ENCODE measurements at regions not wholly inside any gene's neighbourhood (a gene's known extent, or its start where the extent isn't known, plus 50 kb on each side); places are given as distances from the start of the nearest gene placed in this dataset.

- no peak for DNase-seq (ENCODE audit: low read depth)
These were observed 264.9 kb upstream of the FMN2 start for GRCh38 chr1:239826736-239827135.

- no peak for DNase-seq (ENCODE audit: low read depth)
These were observed 262.1 kb upstream of the FMN2 start for GRCh38 chr1:239829535-239829934.

- no peak for DNase-seq (ENCODE audit: low read depth)
These were observed 259.9 kb upstream of the FMN2 start for GRCh38 chr1:239831577-239832355.

DNA sequence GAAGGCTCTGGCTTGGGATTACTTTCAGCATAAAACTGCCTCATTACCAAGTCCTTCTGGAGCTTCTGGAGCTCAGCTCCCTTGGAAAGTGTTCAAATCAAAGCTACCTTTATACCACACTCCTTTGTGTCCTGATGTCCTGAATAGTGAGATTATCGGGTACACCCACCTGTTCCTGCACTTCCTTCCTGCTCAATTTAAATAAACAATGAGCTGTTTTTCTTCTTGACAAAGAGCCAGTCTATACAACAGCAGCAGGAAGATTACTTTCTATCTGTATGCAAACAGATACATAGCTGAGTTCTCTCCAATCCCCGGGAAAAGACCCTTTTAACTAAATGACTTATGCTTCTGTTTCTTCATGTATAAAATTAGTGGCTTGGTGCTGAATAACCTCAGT, 258.0 kb upstream of the FMN2 start:
- no peak for DNase-seq (ENCODE audit: low read depth)

DNA sequence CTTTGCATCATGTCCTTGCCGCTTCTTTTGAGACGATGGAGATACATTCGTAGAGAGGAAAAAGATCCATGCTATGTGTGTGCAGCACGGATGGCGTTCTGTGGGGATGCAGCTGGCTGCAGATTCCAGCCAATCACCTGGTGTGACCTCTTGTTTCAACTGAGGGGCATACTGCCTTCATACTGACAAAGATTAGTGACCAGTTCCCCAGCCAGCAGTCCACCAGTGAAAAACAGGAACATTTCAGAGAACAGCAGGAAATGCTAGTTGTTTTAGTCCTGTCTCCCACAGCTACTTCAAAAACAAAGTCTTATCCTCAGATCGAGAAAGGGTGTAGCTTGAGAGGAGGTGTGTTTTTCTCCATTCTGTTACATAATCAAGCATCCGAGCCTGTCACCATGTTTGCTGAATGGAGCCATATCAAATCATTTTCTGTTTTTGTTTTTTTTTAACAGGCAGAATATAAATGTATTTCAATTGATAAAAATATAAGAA, 255.7 kb upstream of the FMN2 start:
- DNase-seq (ENCODE audit: low read depth), result no peak

DNA sequence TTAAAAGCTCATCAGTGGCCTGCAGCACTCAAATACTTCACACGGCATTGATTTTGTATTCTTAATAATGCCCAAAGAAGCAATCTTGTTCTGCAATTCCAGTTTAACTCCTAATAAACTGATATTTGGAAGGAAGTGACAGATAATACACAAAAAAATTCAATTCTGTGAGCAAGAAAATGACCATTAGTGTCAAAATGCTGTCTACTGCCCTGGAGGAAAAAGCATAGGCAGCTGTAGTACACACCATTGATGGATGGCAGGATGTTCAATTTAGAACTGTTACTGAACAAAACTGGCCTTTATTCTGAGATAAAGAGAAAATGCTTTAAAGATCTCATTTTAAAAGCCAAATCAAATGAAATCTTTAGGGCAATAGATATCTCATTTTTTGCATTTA, 251.3 kb upstream of the FMN2 start:
- DNase-seq (ENCODE audit: low read depth), result no peak

GRCh38 chr1:239840790-239841189, 250.9 kb upstream of the FMN2 start:
- no peak for DNase-seq (ENCODE audit: low read depth)

DNA sequence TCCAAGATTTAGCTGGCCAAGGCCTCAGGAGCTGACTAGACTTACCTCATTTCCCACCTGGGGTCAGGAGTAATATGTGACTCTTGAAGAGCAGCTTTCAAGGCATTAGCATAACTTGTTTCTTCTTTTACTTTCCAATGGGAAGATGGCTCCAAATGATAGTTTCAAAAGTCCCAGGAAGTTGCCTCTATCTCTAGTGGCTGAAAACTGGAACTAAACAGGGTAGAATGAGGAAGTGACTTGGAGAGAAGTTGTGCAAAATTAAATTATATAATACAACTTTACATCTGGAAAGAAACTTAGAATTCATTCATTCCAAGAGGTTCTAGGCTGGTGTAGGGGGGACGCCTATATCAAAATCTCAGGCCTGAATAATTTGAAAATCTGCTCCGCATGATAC, 250.1 kb upstream of the FMN2 start:
- DNase-seq (ENCODE audit: low read depth), result no peak

- DNase-seq (ENCODE audit: low read depth), result no peak
These were observed 248.1 kb upstream of the FMN2 start for GRCh38 chr1:239843541-239843940.

GRCh38 chr1:239844833-239845232, 246.8 kb upstream of the FMN2 start:
- DNase-seq (ENCODE audit: low read depth), result no peak

DNA sequence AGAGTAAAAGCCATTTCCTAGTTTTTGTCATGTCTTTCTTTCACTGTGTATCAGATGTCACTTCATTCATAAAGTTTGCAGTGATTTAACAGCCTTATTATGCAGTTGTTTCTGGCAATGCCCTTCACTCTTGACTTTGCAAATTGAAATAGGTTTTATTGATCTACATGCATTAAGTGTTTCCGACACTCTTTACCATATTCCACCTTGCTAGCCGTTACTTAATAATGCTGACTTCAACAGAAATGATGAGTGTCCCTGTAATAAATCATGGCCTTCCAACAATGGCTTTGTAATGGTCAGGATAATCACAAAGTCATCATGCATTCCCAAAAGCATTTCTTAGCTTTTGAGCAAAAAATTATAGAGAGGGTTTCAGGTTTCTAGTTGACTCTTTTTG, 236.8 kb upstream of the FMN2 start:
- no peak for DNase-seq (ENCODE audit: low read depth)

DNA sequence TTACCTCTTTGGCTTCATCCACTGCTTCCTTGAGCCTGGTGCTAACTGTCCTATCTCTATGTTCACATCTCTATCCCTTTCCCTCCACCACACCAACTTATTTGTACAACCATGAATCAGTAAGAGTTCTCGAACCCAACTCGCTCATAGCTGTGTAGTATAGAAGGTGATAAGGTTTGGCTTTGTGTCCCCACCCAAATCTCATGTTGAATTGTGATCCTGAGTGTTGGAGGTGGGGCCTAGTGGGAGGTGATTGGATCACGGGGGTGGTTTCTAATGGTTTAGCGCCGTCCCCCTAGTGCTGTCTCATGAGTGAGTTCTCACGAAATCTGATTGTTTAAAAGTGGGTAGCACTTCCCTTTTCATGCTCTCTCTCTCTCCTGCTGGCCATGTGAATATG, 235.6 kb upstream of the FMN2 start:
- no peak for DNase-seq (ENCODE audit: low read depth)

GRCh38 chr1:239856924-239857323, 234.8 kb upstream of the FMN2 start:
- no peak for DNase-seq (ENCODE audit: low read depth)

GRCh38 chr1:239858057-239858456, 233.6 kb upstream of the FMN2 start:
- no peak for DNase-seq (ENCODE audit: low read depth)

DNA sequence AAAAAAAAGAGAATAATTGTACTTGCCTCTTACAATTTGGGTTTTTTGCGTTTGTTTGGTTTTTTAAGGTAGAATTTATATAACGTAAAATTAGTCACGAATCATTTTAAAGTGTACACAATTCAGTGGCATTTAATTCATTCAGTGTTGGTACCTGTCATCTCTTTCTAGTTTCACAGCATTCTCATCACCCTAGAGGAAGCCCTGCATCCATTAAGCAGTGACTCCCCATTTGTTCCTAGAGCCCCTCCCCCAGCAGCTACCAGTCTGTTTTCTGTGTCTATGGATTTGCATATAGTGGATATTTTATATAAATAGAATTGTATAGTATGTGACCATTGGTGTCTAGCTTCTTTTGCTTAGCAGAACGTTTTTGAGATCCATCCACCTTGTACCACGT, 233.2 kb upstream of the FMN2 start:
- no peak for DNase-seq (ENCODE audit: low read depth)

GRCh38 chr1:239861985-239862384, 229.7 kb upstream of the FMN2 start:
- no peak for DNase-seq (ENCODE audit: low read depth)

GRCh38 chr1:239868058-239868832, 223.4 kb upstream of the FMN2 start:
- no peak for DNase-seq (ENCODE audit: low read depth)

DNA sequence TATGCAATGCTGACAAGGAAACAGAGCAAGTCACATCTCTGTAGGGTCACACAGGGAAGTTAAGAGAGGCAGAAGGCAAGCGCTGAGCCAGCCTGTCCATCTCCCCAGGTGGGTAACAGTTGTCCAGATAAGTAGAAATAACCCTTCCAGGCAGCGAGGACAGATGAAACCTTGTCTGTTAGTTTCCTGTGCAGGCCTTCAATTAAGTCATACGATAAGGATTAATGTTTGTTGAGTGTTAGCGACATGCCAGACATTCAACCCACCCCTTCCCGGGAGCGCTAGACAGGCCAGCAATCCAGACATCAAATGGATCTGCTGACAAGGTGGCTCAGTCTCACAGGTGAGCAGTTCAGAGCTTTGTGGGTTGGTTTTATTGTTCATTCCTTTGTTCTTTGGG, 221.5 kb upstream of the FMN2 start:
- DNase-seq (ENCODE audit: low read depth), result no peak

DNA sequence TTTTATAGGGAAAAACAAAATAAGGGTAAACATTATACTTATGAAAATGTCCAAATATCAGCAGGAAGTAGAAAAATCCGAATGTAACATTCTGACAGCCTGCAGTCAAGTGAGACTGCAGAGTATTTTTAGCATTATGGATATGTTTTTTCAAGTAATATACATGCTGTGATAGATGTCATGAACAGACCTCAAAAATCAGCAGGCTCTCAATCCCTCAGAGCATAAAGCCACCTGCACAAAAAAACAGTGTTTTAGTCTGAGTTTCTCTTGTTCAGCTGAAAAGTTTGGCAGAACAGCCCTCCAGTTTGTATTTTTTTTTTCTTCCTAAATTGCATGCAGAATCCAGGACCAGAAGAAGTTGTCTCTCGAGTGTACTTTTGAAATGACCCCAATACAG, 219.1 kb upstream of the FMN2 start:
- DNase-seq (ENCODE audit: low read depth), result no peak

DNA sequence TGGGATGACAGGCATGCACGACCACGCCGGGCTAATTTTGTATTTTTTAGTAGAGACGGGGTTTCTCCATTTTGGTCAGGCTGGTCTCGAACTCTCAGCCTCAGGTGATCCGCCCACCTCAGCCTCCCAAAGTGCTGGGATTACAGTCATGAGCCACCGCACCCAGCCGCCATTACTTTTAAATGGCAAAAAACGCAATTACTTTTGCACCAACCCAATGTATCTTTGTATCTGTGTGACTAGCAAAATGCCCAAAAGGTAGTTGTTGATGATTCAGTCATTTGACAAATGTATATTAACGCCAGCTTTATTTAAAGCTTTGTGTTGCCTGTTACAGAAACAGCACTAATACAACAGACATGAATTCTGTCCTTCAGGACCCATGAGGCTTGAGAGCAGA, 216.9 kb upstream of the FMN2 start:
- no peak for DNase-seq (ENCODE audit: low read depth)

DNA sequence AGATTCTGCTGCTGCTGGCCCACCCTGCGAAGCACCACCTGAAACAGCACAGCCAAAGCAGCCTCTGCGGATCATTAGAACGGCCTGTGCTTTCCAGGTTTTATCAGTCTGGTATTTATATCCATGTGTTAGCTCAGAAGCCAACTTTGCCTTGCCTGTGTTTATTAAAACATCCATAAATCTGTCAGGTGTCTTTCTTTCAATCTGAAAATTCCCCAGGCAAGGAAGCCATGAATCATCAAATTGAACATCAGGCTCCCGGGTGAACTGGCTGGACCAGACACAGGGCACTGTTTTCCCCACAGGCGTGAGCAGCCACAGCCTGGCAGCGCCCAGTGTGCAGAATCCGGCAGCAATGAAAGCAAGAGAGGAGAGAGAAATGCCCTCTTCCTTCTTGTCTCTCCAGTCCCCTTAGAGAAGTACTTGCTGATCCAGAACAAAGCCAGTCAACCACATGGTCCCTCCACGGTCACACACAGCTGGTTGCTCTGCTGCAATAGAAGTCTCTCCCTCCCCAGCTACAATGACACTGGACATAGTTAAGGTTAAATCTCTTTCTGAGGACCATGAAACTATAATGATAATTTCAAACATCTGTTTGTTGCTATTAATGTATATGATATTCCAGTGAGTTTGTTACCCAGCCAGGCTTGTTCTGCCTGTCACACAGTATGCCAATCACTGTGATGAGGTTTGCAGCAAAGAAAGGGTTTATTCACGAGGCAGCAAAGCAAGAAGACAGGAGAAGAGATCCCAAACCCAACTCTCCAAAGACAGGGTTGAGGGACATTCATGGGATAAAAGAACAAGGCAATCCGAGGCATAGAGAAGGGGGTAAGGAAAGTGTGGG, 212.1 kb upstream of the FMN2 start:
- DNase-seq (ENCODE audit: low read depth), result no peak

- no peak for DNase-seq (ENCODE audit: low read depth)
These were observed 208.7 kb upstream of the FMN2 start for GRCh38 chr1:239882967-239883366.

DNA sequence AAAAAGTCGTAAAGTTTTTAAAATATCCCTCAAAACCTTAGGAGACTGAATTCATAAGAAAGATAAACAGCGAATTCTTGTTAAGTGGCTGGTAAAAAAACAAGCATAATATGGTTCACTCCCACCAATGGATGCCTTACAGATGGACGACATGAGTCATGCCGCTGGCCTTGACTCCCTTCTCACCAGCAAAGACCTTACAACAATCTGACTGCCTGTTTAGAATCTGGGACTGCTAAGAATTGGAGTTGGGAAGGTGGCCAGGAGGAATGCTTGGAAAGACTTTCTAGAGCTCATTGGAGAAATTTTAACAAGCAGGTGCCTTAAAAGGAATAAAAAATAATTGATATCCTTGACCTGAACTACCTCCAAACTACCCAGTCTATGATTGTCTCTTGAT, 206.9 kb upstream of the FMN2 start:
- DNase-seq (ENCODE audit: low read depth), result no peak
